ENCODE measurements at regions not wholly inside any gene's neighbourhood (a gene's known extent, or its start where the extent isn't known, plus 50 kb on each side); places are given as distances from the start of the nearest gene placed in this dataset.

GRCh38 chr1:198391393-198392020 lies 149.0 kb downstream of the ATP6V1G3 start:
- Histone ChIP-seq H3K27me3 (ENCODE audit: control insufficient read depth in 2 of 2, insufficient read depth in 2 of 2, low read length in 2 of 2) (no peaks in the 10 kb centered on the region), H3K4me1 (ENCODE audit: control insufficient read depth, extremely low read depth, insufficient read depth, low read length) (no peaks in the 10 kb centered on the region), H3K9me1 (replicated peaks; ENCODE audit: control insufficient read depth, extremely low read depth, insufficient read depth, low read length) (no peaks in the 10 kb centered on the region), H3K4me3 (replicated peaks in 1 of 3; ENCODE audit: insufficient read depth in 1 of 3, low read depth in 1 of 3, low read length in 3 of 3) (no peak overlapping the region), H3K36me3 (ENCODE audit: control insufficient read depth in 2 of 2, extremely low read depth in 1 of 2, insufficient read depth in 2 of 2, low read length in 2 of 2) (no peaks in the 10 kb centered on the region), H3K4me2 (ENCODE audit: insufficient read depth, low read length) (no peak overlapping the region), H2AFZ (ENCODE audit: low read depth, low read length) (no peak overlapping the region), H3K9ac (replicated peaks; ENCODE audit: extremely low read depth, insufficient read depth, low read length) (no peak overlapping the region), H3K79me2 (ENCODE audit: control insufficient read depth, insufficient read depth, low read length) (no peaks in the 10 kb centered on the region), H3K27ac (ENCODE audit: insufficient read depth, low read depth, low read length) (no peak overlapping the region), H4K20me1 (replicated peaks; ENCODE audit: control insufficient read depth, extremely low read depth, insufficient read depth, low read length) (no peaks in the 10 kb centered on the region), H3K9me3 (replicated peaks; ENCODE audit: control insufficient read depth, insufficient read depth, low read length) (no peaks in the 10 kb centered on the region)
- TF ChIP-seq GATA2 (IDR thresholded peaks at IDR 0.05; ENCODE audit: insufficient read depth, insufficient read length, low read depth, low read length) (no peak), POLR2AphosphoS5 (IDR thresholded peaks at IDR 0.05; ENCODE audit: insufficient read depth, low read depth, low read length) (no peak), POLR2A (IDR thresholded peaks at IDR 0.05; ENCODE audit: low read depth, low read length) (no peak), MAX (IDR thresholded peaks at IDR 0.05; ENCODE audit: insufficient read depth, insufficient read length) (no peak), CTCF (IDR thresholded peaks at IDR 0.05; ENCODE audit: extremely low read depth in 1 of 2, insufficient read depth in 1 of 2, low read depth in 1 of 2, low read length in 2 of 2) (no peak), FOS (IDR thresholded peaks at IDR 0.05; ENCODE audit: borderline replicate concordance, insufficient read depth, low read length) (no peak), JUN (IDR thresholded peaks at IDR 0.05; ENCODE audit: borderline replicate concordance, insufficient read depth, insufficient read length, low read depth) (no peak), MYC (IDR thresholded peaks at IDR 0.05; ENCODE audit: low read depth, low read length) (no peak), EZH2 (IDR thresholded peaks at IDR 0.05; ENCODE audit: borderline replicate concordance, low read depth, low read length, severe bottlenecking) (no peak)
- no peak for FAIRE-seq
- dilution Hi-C loops (cut with MboI; ENCODE audit: extremely low pct_ligation_motif_present, low sequenced_read_pairs): no loop called here
- DNase-seq (ENCODE audit: low read depth, low spot score): no peak
- intact Hi-C loops (cut with micrococcal nuclease): no loop called here
- POLR2A ChIA-PET: no interaction called here
- CTCF ChIA-PET: interaction anchor here (1.2 to 1.8 kb wide), 3 partner anchors 9 to 320 kb away, joined by 3 to 4 read pairs (median 4); no protein-coding TSS in a partner anchor
- no TSS peak for BruUV-seq (replicated peaks)
